Left ventricle myocardium inferior (tissue), 1 donor: ENCODE measurements at regions not wholly inside any gene's neighbourhood (a gene's known extent, or its start where the extent isn't known, plus 50 kb on each side); places are given as distances from the start of the nearest gene placed in this dataset.

Source experiments
- DNase-seq: peaks from one replicate; pipeline ENCODE4 v3.0.0-alpha.2; 2020
- H3K27ac ChIP-seq: fragments of 200-600 bp; replicated peaks from 2 replicates; pipeline ENCODE4 v1.8.0; 2021
- H3K27me3 ChIP-seq: fragments of 200-600 bp; 2 replicates; pipeline ENCODE4 v1.8.0; 2021; ENCODE audit warnings: low read depth
- H3K36me3 ChIP-seq: fragments of 200-600 bp; 2 replicates; pipeline ENCODE4 v1.8.0; 2021
- H3K4me1 ChIP-seq: fragments of 200-600 bp; 2 replicates; pipeline ENCODE4 v1.8.0; 2021
- H3K4me3 ChIP-seq: fragments of 200-600 bp; 2 replicates; pipeline ENCODE4 v1.8.0; 2021; ENCODE audit warnings: mild to moderate bottlenecking, moderate library complexity
- H3K9me3 ChIP-seq: fragments of 200-600 bp; replicated peaks from 2 replicates; pipeline ENCODE4 v1.8.0; 2021
- CTCF ChIP-seq: fragments of 200-600 bp; IDR thresholded peaks from 2 replicates; pipeline ENCODE4 v1.8.0; 2021; ENCODE audit warnings: antibody characterized with exemption, mild to moderate bottlenecking, borderline replicate concordance
- intact Hi-C: fragments of 100-400 bp; cut with micrococcal nuclease; formaldehyde crosslinking; loops from one replicate; pipeline ENCODE4 v1.11.0; 2022
- donor health status: DM: no; HTN: yes; CAD: no; lungs with severe emphysema.

GRCh38 chr7:17042211-17042610, 160.4 kb upstream of the AGR3 start:
- Histone ChIP-seq H3K4me1 (peaks cover 33% of the 10 kb centered on the region), H3K36me3 (no peaks in the 10 kb centered on the region), H3K27me3 (no peaks in the 10 kb centered on the region), H3K4me3 (no peak overlapping the region), H3K9me3 (no peaks in the 10 kb centered on the region), H3K27ac (peak overlapping the region; percentile 58)
- DNase-seq = no peak
- intact Hi-C loops = no loop called here
- no peak for TF ChIP-seq CTCF

- Histone ChIP-seq H3K36me3 (no peaks in the 10 kb centered on the region), H3K4me3 (no peak overlapping the region), H3K27ac (peak overlapping the region; percentile 28), H3K27me3 (no peaks in the 10 kb centered on the region), H3K9me3 (no peaks in the 10 kb centered on the region), H3K4me1 (peaks cover 33% of the 10 kb centered on the region)
- TF ChIP-seq CTCF = no peak
- no peak for DNase-seq
- intact Hi-C loops = no loop called here
Measured at GRCh38 chr7:17043012-17043877, 161.5 kb upstream of the AGR3 start.

- TF ChIP-seq CTCF = no peak
- Histone ChIP-seq H3K4me3 (no peak overlapping the region), H3K36me3 (no peaks in the 10 kb centered on the region), H3K9me3 (no peaks in the 10 kb centered on the region), H3K27me3 (no peaks in the 10 kb centered on the region), H3K27ac (no peak overlapping the region), H3K4me1 (peaks cover 33% of the 10 kb centered on the region)
- intact Hi-C loops = no loop called here
- no peak for DNase-seq
Measured at GRCh38 chr7:17044396-17044795, 162.6 kb upstream of the AGR3 start.

GRCh38 chr7:17044861-17045260, 163.1 kb upstream of the AGR3 start:
- intact Hi-C loops = no loop called here

GRCh38 chr7:17046259-17046658, 164.5 kb upstream of the AGR3 start:
- intact Hi-C loops = no loop called here
- H3K36me3 ChIP-seq = no peaks in the 10 kb centered on the region

More at GRCh38 chr7:17044861-17045260, 163.1 kb upstream of the AGR3 start:
- peaks cover 33% of the 10 kb centered on the region for H3K4me1 ChIP-seq
- no peak for TF ChIP-seq CTCF
- H3K4me3 ChIP-seq = no peak overlapping the region
- DNase-seq = no peak
- no peaks in the 10 kb centered on the region for H3K9me3 ChIP-seq
- no peaks in the 10 kb centered on the region for H3K36me3 ChIP-seq
- no peaks in the 10 kb centered on the region for H3K27me3 ChIP-seq
- no peak overlapping the region for H3K27ac ChIP-seq

More at GRCh38 chr7:17046259-17046658, 164.5 kb upstream of the AGR3 start:
- Histone ChIP-seq H3K27ac (no peak overlapping the region), H3K9me3 (no peaks in the 10 kb centered on the region), H3K4me1 (peaks cover 22% of the 10 kb centered on the region), H3K27me3 (no peaks in the 10 kb centered on the region), H3K4me3 (no peak overlapping the region)
- TF ChIP-seq CTCF = no peak
- no peak for DNase-seq
